Endodermal cell (in vitro differentiated cells): ENCODE measurements at regions not wholly inside any gene's neighbourhood (a gene's known extent, or its start where the extent isn't known, plus 50 kb on each side); places are given as distances from the start of the nearest gene placed in this dataset.

ENCODE experiments used
- DNase-seq: peaks from one replicate; pipeline ENCODE4 v3.0.0-alpha.2; 2017
- H3K27ac ChIP-seq: 2 replicates; pipeline ENCODE4 v1.5.1; 2013; ENCODE audit warnings: mild to moderate bottlenecking, low read depth, low read length, moderate library complexity
- H3K27me3 ChIP-seq: 2 replicates; pipeline ENCODE4 v1.6.1; 2013; ENCODE audit warnings: mild to moderate bottlenecking, low read length, moderate library complexity; ENCODE audit not compliant: insufficient read depth, control insufficient read depth, poor library complexity, severe bottlenecking
- H3K36me3 ChIP-seq: 2 replicates; pipeline ENCODE4 v1.7.0; 2013; ENCODE audit warnings: mild to moderate bottlenecking, low read length, moderate library complexity; ENCODE audit not compliant: control insufficient read depth, insufficient read depth
- H3K4me1 ChIP-seq: one replicate; pipeline ENCODE4 v1.7.0; 2013; ENCODE audit warnings: low read length; ENCODE audit not compliant: control insufficient read depth, insufficient read depth
- H3K4me3 ChIP-seq: 2 replicates; pipeline ENCODE4 v1.5.1; 2013; ENCODE audit warnings: mild to moderate bottlenecking, low read length, moderate library complexity
- H3K9ac ChIP-seq: 2 replicates; pipeline ENCODE4 v1.6.1; 2013; ENCODE audit warnings: mild to moderate bottlenecking, low read length, moderate library complexity; ENCODE audit not compliant: poor library complexity, severe bottlenecking; ENCODE audit errors: extremely low read depth
- H3K9me3 ChIP-seq: 2 replicates; pipeline ENCODE4 v1.6.1; 2013; ENCODE audit warnings: mild to moderate bottlenecking, low read length, moderate library complexity; ENCODE audit not compliant: control insufficient read depth
- H3K27ac Mint-ChIP-seq: 2 replicates; pipeline ENCODE4 v1.8.0; 2020; ENCODE audit warnings: mixed read lengths
- H3K27me3 Mint-ChIP-seq: 2 replicates; pipeline ENCODE4 v1.8.0; 2021; ENCODE audit warnings: mild to moderate bottlenecking, mixed read lengths; ENCODE audit not compliant: insufficient read depth
- H3K36me3 Mint-ChIP-seq: 2 replicates; pipeline ENCODE4 v1.8.0; 2020; ENCODE audit warnings: low read depth, mixed read lengths
- H3K4me1 Mint-ChIP-seq: 2 replicates; pipeline ENCODE4 v1.8.0; 2020; ENCODE audit warnings: mixed read lengths
- H3K4me3 Mint-ChIP-seq: 2 replicates; pipeline ENCODE4 v1.8.0; 2020; ENCODE audit warnings: mild to moderate bottlenecking, moderate library complexity, mixed read lengths
- H3K9me3 Mint-ChIP-seq: 2 replicates; pipeline ENCODE4 v1.8.0; 2020; ENCODE audit warnings: mild to moderate bottlenecking, mixed read lengths
- WGBS, 2 experiments: methylation state at CpG; one replicate each; pipeline versions ENCODE4 v1.1.5 to v1.1.7; 2013; ENCODE audit warnings: missing lambda C conversion rate in 2 of 2, mixed read lengths in 1 of 2; ENCODE audit not compliant: insufficient coverage in 1 of 2, insufficient read length in 1 of 2; 5-methylcytosine and 5-hydroxymethylcytosine counted together
- TF ChIP-seq, protein P1 (sequence below): fragments of 200-600 bp; sonication (generic); conservative IDR thresholded peaks from 2 replicates; pipeline ENCODE4 v1.5.0; 2021; ENCODE audit warnings: antibody characterized with exemption, mild to moderate bottlenecking

DNA sequence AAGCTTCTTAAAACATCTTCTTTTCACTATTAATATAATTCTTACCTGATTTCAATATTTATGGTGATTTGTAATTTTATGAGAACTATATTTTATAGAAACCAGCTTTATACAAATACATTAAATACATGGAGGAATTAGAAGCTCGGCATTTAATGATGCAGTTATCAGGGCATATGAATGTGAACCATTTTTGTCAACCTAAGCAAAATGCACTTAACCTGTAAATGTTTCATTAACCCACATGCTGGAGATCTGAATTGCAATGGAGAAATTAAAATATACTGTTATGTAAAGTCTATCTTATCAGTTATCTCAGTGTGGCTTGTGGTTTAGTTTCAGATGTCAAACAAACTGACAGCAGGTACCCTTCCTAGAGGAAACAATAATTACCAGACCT, 63.2 kb upstream of the CDH12 start:
- no peaks in the 10 kb centered on the region for H3K4me1 Mint-ChIP-seq
- TF ChIP-seq, protein P1, sequence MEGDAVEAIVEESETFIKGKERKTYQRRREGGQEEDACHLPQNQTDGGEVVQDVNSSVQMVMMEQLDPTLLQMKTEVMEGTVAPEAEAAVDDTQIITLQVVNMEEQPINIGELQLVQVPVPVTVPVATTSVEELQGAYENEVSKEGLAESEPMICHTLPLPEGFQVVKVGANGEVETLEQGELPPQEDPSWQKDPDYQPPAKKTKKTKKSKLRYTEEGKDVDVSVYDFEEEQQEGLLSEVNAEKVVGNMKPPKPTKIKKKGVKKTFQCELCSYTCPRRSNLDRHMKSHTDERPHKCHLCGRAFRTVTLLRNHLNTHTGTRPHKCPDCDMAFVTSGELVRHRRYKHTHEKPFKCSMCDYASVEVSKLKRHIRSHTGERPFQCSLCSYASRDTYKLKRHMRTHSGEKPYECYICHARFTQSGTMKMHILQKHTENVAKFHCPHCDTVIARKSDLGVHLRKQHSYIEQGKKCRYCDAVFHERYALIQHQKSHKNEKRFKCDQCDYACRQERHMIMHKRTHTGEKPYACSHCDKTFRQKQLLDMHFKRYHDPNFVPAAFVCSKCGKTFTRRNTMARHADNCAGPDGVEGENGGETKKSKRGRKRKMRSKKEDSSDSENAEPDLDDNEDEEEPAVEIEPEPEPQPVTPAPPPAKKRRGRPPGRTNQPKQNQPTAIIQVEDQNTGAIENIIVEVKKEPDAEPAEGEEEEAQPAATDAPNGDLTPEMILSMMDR = no peak
- H3K36me3 Mint-ChIP-seq = no peaks in the 10 kb centered on the region
- DNase-seq = no peak
- H3K27ac Mint-ChIP-seq = no peak overlapping the region
- Histone ChIP-seq H3K9me3 (no peaks in the 10 kb centered on the region), H3K4me3 (no peak overlapping the region), H3K36me3 (no peaks in the 10 kb centered on the region), H3K27me3 (no peaks in the 10 kb centered on the region), H3K9ac (no peak overlapping the region), H3K27ac (no peak overlapping the region), H3K4me1 (no peaks in the 10 kb centered on the region)
- H3K27me3 Mint-ChIP-seq = no peaks in the 10 kb centered on the region
- WGBS, 2 experiments = 85% methylated on average over 1 of the region's 1 CpG; no CpG with 5 or more reads in 1 of the 2 experiments
- H3K9me3 Mint-ChIP-seq = no peaks in the 10 kb centered on the region
- H3K4me3 Mint-ChIP-seq = no peak overlapping the region

DNA sequence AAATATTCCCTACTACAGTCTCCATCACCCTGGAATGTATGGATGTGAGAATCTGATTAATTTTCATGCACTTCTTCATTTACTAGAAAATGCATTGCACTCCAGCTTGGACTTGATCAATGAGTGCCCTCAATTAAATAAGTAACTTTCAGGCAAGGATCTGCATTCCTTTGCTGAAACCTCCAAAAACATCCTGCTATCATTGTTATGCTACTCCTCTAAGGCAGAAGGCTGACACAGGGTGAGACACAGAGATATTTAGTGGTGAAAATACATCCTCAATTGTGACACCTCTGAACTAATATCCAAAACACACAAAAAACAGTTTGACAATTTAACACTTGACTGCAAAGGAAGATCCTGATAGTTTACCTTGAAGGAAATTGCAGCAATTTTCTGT, 57.9 kb upstream of the CDH12 start:
- Histone ChIP-seq H3K27ac (no peak overlapping the region), H3K9ac (no peak overlapping the region), H3K9me3 (no peaks in the 10 kb centered on the region), H3K27me3 (no peaks in the 10 kb centered on the region), H3K4me3 (no peak overlapping the region), H3K4me1 (no peaks in the 10 kb centered on the region), H3K36me3 (no peaks in the 10 kb centered on the region)
- H3K4me3 Mint-ChIP-seq = no peak overlapping the region
- H3K27me3 Mint-ChIP-seq = no peaks in the 10 kb centered on the region
- TF ChIP-seq, protein P1 = no peak
- no peak for DNase-seq
- no peak overlapping the region for H3K27ac Mint-ChIP-seq
- H3K9me3 Mint-ChIP-seq = no peaks in the 10 kb centered on the region
- H3K36me3 Mint-ChIP-seq = no peaks in the 10 kb centered on the region
- H3K4me1 Mint-ChIP-seq = peaks cover 12% of the 10 kb centered on the region

DNA sequence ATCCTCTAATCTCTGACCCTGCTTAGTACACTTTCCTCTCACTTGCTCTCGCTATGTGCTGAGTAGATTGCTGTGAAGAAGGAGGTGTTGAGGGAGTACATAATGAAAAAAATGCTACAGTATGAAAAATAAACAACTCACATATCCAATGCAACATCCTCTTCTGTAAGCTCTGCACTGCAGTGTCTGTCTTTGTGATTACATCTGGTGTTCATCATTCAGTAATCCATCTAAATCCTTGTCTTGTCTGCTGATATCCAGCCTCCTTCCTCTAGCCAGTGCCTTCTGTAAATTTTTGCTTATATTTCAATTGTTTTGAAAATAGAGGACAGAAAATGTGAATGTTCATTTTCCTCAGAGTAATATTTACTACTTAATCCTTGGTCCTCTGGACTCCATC, 57.4 kb upstream of the CDH12 start:
- H3K27ac Mint-ChIP-seq = no peak overlapping the region

More for the DNA sequence above, 57.4 kb upstream of the CDH12 start:
- no peak for DNase-seq
- Histone ChIP-seq H3K36me3 (no peaks in the 10 kb centered on the region), H3K4me1 (peaks cover 2% of the 10 kb centered on the region), H3K9me3 (no peaks in the 10 kb centered on the region), H3K4me3 (no peak overlapping the region), H3K27me3 (no peaks in the 10 kb centered on the region), H3K27ac (no peak overlapping the region), H3K9ac (no peak overlapping the region)
- no CpG with 5 or more reads among the region's 1 CpG for WGBS, 2 experiments
- TF ChIP-seq, protein P1 = no peak
- Mint-ChIP-seq H3K36me3 (no peaks in the 10 kb centered on the region), H3K4me1 (peaks cover 14% of the 10 kb centered on the region), H3K9me3 (no peaks in the 10 kb centered on the region), H3K4me3 (no peak overlapping the region), H3K27me3 (no peaks in the 10 kb centered on the region)
